GM12872 (cell line): ENCODE measurements at regions not wholly inside any gene's neighbourhood (a gene's known extent, or its start where the extent isn't known, plus 50 kb on each side); places are given as distances from the start of the nearest gene placed in this dataset.

Experiments used
- TF ChIP-seq, protein P1 (sequence below): IDR thresholded peaks from 3 replicates; pipeline ENCODE4 v1.5.1; 2011; ENCODE audit warnings: low read depth, mild to moderate bottlenecking, low read length, moderate library complexity; ENCODE audit not compliant: insufficient read depth

DNA sequence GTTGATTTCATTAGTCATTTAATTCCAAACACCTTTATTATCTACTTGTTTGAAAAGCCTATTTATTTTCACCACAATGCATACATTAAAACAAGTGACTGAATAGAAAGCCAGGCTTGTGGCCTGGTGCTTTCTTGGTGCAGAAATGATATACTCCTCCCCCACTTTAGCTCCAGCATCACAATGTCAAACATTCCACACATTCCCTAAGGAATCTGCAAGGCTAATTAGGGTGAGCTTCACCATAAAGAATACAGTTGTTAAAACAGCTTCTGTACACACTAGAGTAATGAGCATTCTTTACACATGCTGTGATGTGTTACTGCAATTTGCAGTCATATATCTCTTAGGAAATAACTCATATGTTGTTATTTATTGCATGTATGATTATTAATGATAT is 705.7 kb downstream of the CETN3 start:
- TF ChIP-seq, protein P1, sequence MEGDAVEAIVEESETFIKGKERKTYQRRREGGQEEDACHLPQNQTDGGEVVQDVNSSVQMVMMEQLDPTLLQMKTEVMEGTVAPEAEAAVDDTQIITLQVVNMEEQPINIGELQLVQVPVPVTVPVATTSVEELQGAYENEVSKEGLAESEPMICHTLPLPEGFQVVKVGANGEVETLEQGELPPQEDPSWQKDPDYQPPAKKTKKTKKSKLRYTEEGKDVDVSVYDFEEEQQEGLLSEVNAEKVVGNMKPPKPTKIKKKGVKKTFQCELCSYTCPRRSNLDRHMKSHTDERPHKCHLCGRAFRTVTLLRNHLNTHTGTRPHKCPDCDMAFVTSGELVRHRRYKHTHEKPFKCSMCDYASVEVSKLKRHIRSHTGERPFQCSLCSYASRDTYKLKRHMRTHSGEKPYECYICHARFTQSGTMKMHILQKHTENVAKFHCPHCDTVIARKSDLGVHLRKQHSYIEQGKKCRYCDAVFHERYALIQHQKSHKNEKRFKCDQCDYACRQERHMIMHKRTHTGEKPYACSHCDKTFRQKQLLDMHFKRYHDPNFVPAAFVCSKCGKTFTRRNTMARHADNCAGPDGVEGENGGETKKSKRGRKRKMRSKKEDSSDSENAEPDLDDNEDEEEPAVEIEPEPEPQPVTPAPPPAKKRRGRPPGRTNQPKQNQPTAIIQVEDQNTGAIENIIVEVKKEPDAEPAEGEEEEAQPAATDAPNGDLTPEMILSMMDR = no peak

DNA sequence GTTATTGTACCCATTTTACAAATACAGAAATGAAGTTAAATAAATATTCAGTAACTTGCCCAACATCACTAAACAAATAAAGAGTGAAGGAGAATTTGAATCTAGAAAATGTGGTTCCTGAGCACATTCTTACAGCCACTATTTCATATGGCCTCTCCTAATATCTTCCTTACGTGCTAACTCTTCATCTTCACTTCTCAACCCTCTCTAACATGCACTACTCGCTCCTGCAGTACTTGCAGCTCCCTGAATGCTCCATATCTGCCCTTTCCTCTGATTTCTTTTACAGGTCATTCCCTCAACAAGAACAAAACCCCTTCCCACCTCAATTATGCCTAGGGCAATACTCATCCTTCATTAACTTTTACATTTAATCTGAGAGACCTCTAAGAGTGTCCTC is 711.5 kb downstream of the CETN3 start:
- TF ChIP-seq, protein P1 = no peak

DNA sequence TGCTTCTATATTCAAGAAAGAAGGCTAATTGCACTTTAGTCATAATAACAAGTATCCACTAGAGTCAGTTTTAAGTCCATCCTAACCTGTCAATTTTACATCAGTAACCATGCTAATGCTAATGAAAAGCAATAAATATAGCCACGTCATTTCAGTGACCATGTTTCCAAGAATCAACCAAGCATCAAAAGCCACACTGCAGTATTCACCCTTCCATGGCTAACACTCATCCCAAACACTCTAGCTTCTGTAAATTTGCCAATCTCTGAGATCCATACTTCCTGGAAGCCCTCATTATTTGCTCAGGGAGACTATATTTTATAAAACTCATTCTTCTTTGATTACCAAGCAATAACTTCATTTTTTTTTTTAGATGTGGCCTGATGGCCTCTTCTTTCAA is 712.0 kb downstream of the CETN3 start:
- TF ChIP-seq, protein P1 = no peak

DNA sequence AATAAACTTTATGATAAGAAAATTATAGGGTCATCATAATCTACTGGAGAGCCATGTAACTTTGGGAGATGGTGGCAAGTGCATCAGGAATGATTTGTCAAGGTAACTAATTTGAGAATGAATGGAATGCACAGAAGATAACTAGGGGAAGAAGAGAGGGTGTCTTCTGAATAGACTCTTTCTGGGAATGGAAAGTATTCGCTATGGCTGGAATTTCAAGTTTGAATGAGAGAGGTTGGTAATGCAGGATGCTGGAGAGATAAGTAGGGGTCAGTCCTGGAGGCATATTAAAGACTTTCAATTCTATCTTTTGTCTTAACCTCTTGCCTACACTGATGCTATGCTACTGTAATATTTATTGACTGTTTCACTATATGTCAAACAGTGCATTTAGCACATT is 714.2 kb downstream of the CETN3 start:
- TF ChIP-seq, protein P1 = no peak

DNA sequence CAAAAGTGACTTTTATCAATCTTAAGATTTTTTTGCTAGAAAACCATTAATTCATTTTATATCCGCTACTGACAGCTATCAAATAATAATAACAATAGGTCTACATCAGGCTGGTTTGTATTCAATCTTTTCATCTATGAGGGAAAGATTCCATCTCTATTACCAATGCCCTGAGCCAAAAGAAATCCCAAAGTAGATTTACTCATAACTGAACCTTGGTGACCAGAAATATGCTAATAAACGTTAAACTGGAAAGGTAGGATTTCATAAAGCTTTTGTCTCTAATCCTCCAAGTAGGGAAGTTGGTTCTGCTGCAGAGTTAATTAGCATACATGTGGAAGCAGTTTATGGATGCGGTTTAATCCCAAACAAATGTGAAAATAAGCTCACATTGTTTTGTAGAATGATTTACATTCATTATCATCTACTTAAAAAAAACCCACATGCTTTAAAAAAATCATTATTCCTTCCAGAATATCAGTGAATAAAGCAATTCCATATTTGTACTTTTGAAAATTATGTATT is 715.5 kb downstream of the CETN3 start:
- TF ChIP-seq, protein P1 = no peak

DNA sequence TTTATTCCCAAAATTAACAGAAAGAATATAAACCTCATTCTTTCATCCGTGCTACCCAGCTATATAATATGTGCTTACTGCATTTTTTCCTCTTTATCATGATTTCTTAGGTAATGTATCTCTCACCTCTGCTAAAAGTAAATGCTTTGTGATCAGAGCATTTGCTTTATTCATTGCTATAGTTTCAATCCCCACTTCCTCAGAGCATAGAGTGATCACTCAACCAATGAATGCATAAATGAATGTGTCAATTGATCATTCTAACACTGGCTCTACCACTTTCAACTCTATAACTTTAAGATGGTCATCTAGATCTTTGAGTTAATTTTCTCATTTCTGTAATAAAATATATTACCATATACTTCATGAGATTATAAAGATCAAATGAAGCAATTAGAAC is 719.2 kb downstream of the CETN3 start:
- TF ChIP-seq, protein P1 = no peak

DNA sequence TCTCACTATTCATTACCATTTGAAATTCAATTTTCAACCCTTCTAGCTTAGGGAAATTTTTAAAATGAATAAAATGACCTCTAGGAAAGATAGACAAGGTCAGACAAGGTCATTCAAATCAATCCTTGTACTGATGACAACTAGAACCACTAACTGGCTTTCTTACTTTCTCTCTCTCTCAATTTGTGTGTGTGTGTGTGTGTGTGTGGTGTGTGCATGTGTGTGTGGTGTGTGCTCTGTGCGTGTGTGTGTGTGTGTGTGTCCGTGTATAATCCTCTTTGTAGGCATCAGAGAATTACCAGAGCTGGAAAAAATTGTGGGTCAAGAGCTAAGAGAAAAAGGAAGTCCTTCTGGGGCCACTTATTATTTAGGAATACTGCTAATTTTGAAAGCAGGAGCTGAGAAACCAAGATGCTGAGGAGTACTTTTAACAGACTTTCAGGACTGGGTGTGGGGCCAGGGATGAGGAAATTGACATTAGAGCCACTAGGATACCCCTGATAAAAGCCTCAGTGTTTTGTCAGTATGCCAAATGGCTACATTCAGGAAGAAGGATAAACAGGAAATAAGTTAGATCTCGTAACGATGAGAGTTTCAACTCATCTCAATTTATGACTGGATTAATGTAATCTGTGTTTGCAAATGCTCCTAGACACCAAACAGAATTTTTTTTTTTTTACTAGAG is 723.3 kb downstream of the CETN3 start:
- TF ChIP-seq, protein P1 = no peak
